Nephron progenitor cell (in vitro differentiated cells): ENCODE measurements at regions not wholly inside any gene's neighbourhood (a gene's known extent, or its start where the extent isn't known, plus 50 kb on each side); places are given as distances from the start of the nearest gene placed in this dataset.

Experiments
- DNase-seq: peaks from one replicate; pipeline ENCODE4 v3.0.0; 2021
- H3K27ac Mint-ChIP-seq: 2 replicates; pipeline ENCODE4 v1.8.0; 2021; ENCODE audit warnings: mild to moderate bottlenecking, moderate library complexity, mixed read lengths
- H3K27me3 Mint-ChIP-seq: 2 replicates; pipeline ENCODE4 v1.8.0; 2021; ENCODE audit warnings: mild to moderate bottlenecking, low read depth, mixed read lengths; ENCODE audit not compliant: poor library complexity
- H3K36me3 Mint-ChIP-seq: 2 replicates; pipeline ENCODE4 v1.8.0; 2021; ENCODE audit warnings: low read depth, mixed read lengths
- H3K4me1 Mint-ChIP-seq: 2 replicates; pipeline ENCODE4 v1.8.0; 2021; ENCODE audit warnings: mixed read lengths
- H3K4me3 Mint-ChIP-seq: 2 replicates; pipeline ENCODE4 v1.8.0; 2021; ENCODE audit warnings: mild to moderate bottlenecking, moderate library complexity, mixed read lengths
- H3K9me3 Mint-ChIP-seq: 2 replicates; pipeline ENCODE4 v1.8.0; 2021; ENCODE audit warnings: mild to moderate bottlenecking, moderate library complexity, mixed read lengths
- CTCF ChIP-seq: fragments of 200-600 bp; sonication (generic); IDR thresholded peaks from 2 replicates; pipeline ENCODE4 v1.5.0; 2021; ENCODE audit warnings: antibody characterized with exemption

- Mint-ChIP-seq H3K4me1 (no peaks in the 10 kb centered on the region), H3K27me3 (no peaks in the 10 kb centered on the region), H3K36me3 (no peaks in the 10 kb centered on the region), H3K4me3 (no peak overlapping the region), H3K27ac (no peak overlapping the region), H3K9me3 (peaks cover 11% of the 10 kb centered on the region)
- DNase-seq = no peak
- no peak for TF ChIP-seq CTCF
These were observed 233.2 kb upstream of the KCNIP4 start for GRCh38 chr4:22181736-22182135.

GRCh38 chr4:22179124-22179874 lies 230.7 kb upstream of the KCNIP4 start:
- no peak for DNase-seq
- no peak for TF ChIP-seq CTCF
- Mint-ChIP-seq H3K36me3 (no peaks in the 10 kb centered on the region), H3K9me3 (peaks cover 18% of the 10 kb centered on the region), H3K4me1 (no peaks in the 10 kb centered on the region), H3K27ac (no peak overlapping the region), H3K27me3 (no peaks in the 10 kb centered on the region), H3K4me3 (no peak overlapping the region)

- Mint-ChIP-seq H3K27me3 (peaks cover 4% of the 10 kb centered on the region), H3K27ac (no peak overlapping the region), H3K9me3 (peaks cover 18% of the 10 kb centered on the region), H3K36me3 (no peaks in the 10 kb centered on the region), H3K4me1 (no peaks in the 10 kb centered on the region), H3K4me3 (no peak overlapping the region)
- DNase-seq = no peak
- TF ChIP-seq CTCF = no peak
These were observed 226.1 kb upstream of the KCNIP4 start for GRCh38 chr4:22174640-22175039.

- no peaks in the 10 kb centered on the region for H3K36me3 Mint-ChIP-seq
- H3K27me3 Mint-ChIP-seq = peaks cover 8% of the 10 kb centered on the region
- H3K9me3 Mint-ChIP-seq = no peaks in the 10 kb centered on the region
- DNase-seq = no peak
- H3K27ac Mint-ChIP-seq = no peak overlapping the region
- no peaks in the 10 kb centered on the region for H3K4me1 Mint-ChIP-seq
- no peak for TF ChIP-seq CTCF
- no peak overlapping the region for H3K4me3 Mint-ChIP-seq
These were observed 221.8 kb upstream of the KCNIP4 start for GRCh38 chr4:22170353-22170752.

GRCh38 chr4:22167201-22167600 lies 218.6 kb upstream of the KCNIP4 start:
- no peaks in the 10 kb centered on the region for H3K36me3 Mint-ChIP-seq
- TF ChIP-seq CTCF = no peak
- peaks cover 8% of the 10 kb centered on the region for H3K27me3 Mint-ChIP-seq
- no peaks in the 10 kb centered on the region for H3K9me3 Mint-ChIP-seq
- no peaks in the 10 kb centered on the region for H3K4me1 Mint-ChIP-seq
- H3K27ac Mint-ChIP-seq = no peak overlapping the region
- no peak for DNase-seq
- H3K4me3 Mint-ChIP-seq = no peak overlapping the region

- Mint-ChIP-seq H3K9me3 (peaks cover 19% of the 10 kb centered on the region), H3K27me3 (no peaks in the 10 kb centered on the region), H3K4me3 (no peak overlapping the region), H3K27ac (no peak overlapping the region), H3K36me3 (no peaks in the 10 kb centered on the region), H3K4me1 (no peaks in the 10 kb centered on the region)
- TF ChIP-seq CTCF = no peak
- no peak for DNase-seq
These were observed 213.9 kb upstream of the KCNIP4 start for GRCh38 chr4:22162454-22162853.
